ENCODE measurements at regions not wholly inside any gene's neighbourhood (a gene's known extent, or its start where the extent isn't known, plus 50 kb on each side); places are given as distances from the start of the nearest gene placed in this dataset.

GRCh38 chr17:53321651-53322050 is 501.1 kb upstream of the KIF2B start:
- no peak for TF ChIP-seq CTCF (conservative IDR thresholded peaks at IDR 0.05 in 1 of 2, IDR thresholded peaks at IDR 0.05 in 1 of 2; ENCODE audit: extremely low read depth in 1 of 2, insufficient read depth in 1 of 2, low read depth in 1 of 2, low read length in 2 of 2)
- no peak for TF ChIP-seq EZH2 (IDR thresholded peaks at IDR 0.05; ENCODE audit: borderline replicate concordance, low read length)

All from mammary epithelial cell (primary cell).